Mucosa of stomach (tissue), 1 donor: ENCODE measurements at regions not wholly inside any gene's neighbourhood (a gene's known extent, or its start where the extent isn't known, plus 50 kb on each side); places are given as distances from the start of the nearest gene placed in this dataset.
"Not testable (repeated sequence)": the region's sequence is repeated elsewhere in the genome, so short reads cannot be mapped to it uniquely, and the experiment has no call there.

ENCODE experiments used
- H3K27me3 ChIP-seq: one replicate; pipeline ENCODE4 v1.7.0; 2013; ENCODE audit warnings: mild to moderate bottlenecking, low read length; ENCODE audit not compliant: control insufficient read depth, insufficient read depth
- H3K36me3 ChIP-seq: one replicate; pipeline ENCODE4 v1.7.0; 2013; ENCODE audit warnings: low read length; ENCODE audit not compliant: control insufficient read depth, insufficient read depth
- H3K4me1 ChIP-seq: one replicate; pipeline ENCODE4 v1.7.0; 2013; ENCODE audit warnings: mild to moderate bottlenecking, low read length; ENCODE audit not compliant: control insufficient read depth, insufficient read depth
- H3K4me3 ChIP-seq: one replicate; pipeline ENCODE4 v1.7.0; 2013; ENCODE audit warnings: low read length
- H3K9ac ChIP-seq: one replicate; pipeline ENCODE4 v1.7.0; 2013; ENCODE audit warnings: mild to moderate bottlenecking, low read length, moderate library complexity
- H3K9me3 ChIP-seq: one replicate; pipeline ENCODE4 v1.7.0; 2013; ENCODE audit warnings: mild to moderate bottlenecking, low read length, moderate library complexity; ENCODE audit not compliant: control insufficient read depth
- donor health status: Pancreatic carcinoma.

DNA sequence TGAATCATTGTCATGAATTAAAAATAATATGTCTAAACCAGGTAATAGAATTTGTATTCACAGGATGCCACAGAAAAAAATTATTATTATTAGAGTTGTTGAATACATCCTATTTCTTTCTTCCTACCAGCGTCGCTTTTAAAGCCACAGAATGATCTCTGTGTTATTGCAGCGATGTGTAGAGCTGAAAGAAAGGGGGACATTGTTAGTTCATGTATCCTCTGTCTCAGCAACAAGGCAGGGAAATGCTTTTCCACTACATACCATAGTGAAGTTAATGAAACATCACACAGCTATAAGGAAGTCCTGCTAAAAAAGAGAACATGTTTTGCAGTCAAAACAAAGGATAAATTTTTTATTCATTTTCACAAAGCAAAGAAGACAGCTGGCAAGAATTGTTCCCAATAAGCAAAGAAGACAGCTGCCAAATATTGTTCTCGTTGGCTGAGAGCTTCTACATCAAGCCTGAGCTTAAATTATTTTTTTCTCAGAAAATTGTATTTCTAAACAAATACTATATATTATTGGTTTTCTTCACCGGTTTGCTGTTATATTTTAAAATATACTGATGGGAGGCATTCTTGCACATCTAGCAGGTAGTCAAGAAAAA, 1234.4 kb downstream of the SUCLG1 start:
- H3K27me3 ChIP-seq: no peaks in the 10 kb centered on the region
- H3K4me1 ChIP-seq: no peaks in the 10 kb centered on the region
- no peak overlapping the region for H3K4me3 ChIP-seq
- H3K9ac ChIP-seq: no peak overlapping the region
- no peaks in the 10 kb centered on the region for H3K36me3 ChIP-seq
- no peaks in the 10 kb centered on the region for H3K9me3 ChIP-seq

DNA sequence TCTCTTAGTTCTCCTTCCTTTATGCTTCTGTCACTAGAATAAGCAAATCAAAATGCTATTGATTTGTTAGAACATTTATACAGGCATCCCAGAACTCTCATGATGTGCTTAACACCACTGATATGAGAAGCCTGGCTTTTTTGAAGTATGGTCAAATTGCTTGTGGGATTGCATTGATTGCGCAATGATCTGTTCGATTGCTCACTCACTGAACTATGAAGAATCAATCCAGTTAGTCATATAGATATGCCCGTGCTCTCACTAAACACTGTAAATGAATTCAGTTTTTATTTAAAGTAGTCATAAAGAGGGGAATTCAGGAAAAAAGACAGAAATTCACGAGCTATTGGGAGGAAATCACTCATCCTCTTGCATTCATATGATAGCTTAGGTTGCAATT, 1237.8 kb downstream of the SUCLG1 start:
- Histone ChIP-seq H3K4me3 (no peak overlapping the region), H3K4me1 (no peaks in the 10 kb centered on the region), H3K27me3 (no peaks in the 10 kb centered on the region), H3K9me3 (no peaks in the 10 kb centered on the region), H3K36me3 (no peaks in the 10 kb centered on the region), H3K9ac (no peak overlapping the region)

DNA sequence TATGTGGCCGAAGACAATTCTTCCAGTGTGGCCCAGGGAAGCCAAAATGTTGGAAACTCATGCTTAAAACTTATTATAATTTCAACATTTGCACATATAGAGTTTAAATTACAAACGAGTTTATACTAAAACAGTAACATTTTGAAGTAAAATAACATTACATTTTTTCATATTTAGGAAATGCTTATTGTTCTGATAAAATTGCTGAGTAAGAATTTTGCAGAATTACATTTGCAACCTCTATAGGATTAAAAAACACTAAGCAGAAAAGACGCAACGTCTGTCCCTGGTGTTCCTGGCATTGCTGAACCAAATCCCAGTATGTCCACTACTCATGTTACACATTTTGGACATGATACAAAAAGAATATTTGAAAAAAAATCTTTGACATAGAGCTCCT, 1241.2 kb downstream of the SUCLG1 start:
- Histone ChIP-seq H3K9me3 (no peaks in the 10 kb centered on the region), H3K36me3 (no peaks in the 10 kb centered on the region), H3K9ac (no peak overlapping the region), H3K4me1 (no peaks in the 10 kb centered on the region), H3K4me3 (no peak overlapping the region), H3K27me3 (no peaks in the 10 kb centered on the region)

DNA sequence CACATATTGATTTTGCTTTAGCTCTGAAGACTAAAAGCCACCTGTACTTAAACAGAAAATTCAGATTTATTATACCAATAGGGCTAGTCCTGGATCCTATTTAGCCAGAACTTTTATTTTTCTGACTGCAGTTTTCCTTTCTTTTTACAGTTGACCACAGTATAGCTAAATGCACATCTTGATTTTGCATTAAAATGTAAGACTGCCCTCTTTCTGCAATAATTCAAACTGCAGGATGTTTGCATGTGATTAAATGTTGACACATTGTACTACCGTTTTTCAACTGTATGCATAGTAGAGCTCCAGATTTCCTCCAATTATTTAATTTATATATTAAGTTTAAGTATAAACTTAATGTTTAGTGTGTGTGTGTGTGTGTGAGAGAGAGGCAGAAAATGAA, 1262.9 kb downstream of the SUCLG1 start:
- no peaks in the 10 kb centered on the region for H3K27me3 ChIP-seq
- H3K4me3 ChIP-seq: no peak overlapping the region
- no peaks in the 10 kb centered on the region for H3K9me3 ChIP-seq
- no peaks in the 10 kb centered on the region for H3K4me1 ChIP-seq
- H3K9ac ChIP-seq: no peak overlapping the region
- no peaks in the 10 kb centered on the region for H3K36me3 ChIP-seq

DNA sequence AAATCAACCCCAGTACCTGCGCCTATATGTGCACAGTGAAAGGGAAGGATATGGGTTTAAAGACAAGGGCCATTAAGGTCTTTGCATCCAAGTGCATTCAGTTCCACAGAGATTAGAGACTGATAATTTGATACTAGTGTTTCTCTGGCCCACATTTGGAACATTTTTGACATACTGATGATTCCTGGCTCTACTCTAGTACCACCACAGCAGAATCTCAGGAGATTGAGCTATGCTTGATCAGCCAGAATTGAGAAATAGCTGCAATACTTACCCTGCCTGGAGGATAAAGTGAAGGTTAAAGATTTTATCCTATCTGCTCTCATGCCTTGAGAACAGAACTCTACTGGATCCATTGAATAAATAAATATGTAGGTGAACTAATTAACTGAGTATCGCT, 1267.8 kb downstream of the SUCLG1 start:
- no peak overlapping the region for H3K4me3 ChIP-seq
- H3K4me1 ChIP-seq: no peaks in the 10 kb centered on the region
- no peaks in the 10 kb centered on the region for H3K27me3 ChIP-seq
- no peak overlapping the region for H3K9ac ChIP-seq
- no peaks in the 10 kb centered on the region for H3K9me3 ChIP-seq
- no peaks in the 10 kb centered on the region for H3K36me3 ChIP-seq

DNA sequence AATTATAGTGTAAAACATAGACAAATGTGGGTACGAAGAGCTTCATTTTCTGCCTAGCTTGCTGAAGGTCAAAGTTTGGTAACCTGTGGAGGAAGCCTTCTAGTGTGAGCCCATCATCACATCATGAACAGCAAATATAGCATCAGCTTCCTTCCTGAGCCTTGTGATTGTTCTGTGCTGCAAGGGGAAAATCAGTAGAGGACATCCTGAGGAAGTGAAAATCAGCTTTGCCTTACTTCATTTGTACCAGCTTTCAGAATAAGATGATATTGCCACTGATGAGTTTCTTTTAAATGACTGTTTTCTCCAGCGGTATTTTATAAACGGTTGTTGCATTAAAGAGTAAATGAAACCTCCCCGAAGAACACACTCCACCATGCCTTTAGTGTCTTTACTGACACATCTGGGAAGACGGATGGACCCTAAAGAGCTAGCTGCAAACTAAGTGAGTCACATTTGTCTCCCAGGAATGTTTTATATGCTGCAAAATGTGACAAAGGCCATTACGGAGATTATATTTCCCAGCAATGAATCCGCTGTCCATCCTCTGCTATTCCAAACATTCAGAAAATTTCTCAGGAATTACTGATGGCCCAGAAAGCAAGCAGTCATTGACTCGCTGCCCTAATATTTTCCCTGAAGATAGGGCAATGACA, 1272.8 kb downstream of the SUCLG1 start:
- no peaks in the 10 kb centered on the region for H3K4me1 ChIP-seq
- H3K4me3 ChIP-seq: no peak overlapping the region
- no peak overlapping the region for H3K9ac ChIP-seq
- H3K9me3 ChIP-seq: no peaks in the 10 kb centered on the region
- no peaks in the 10 kb centered on the region for H3K27me3 ChIP-seq
- H3K36me3 ChIP-seq: no peaks in the 10 kb centered on the region

DNA sequence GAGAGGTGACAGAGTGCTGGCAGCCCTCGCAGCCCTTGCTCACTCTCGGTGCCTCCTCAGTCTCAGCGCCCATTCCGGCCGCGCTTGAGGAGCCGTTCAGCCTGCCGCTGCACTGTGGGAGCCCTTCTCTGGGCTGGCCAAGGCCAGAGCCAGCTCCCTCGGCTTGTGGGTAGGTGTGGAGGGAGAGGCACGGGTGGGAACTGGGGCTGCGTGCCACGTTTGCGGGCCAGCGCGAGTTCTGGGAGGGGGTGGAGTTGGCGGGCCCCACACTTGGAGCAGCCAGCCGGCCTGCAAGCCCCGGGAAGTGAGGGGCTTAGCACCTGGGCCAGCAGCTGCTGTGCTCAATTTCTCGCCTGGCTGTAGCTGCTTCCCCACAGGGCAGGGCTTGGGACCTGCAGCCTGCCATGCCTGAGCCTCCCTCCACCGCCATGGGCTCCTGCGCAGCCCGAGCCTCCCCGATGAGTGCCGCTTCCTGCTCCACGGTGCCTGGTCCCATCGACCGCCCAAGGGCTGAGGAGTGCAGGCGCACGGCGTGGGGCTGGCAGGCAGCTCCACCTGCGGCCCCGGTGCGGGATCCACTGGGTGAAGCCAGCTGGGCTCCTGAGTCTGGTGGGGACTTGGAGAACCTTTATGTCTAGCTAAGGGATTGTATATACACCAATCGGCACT, 1278.1 kb downstream of the SUCLG1 start:
- H3K4me1 ChIP-seq, H3K9me3 ChIP-seq, H3K9ac ChIP-seq, H3K27me3 ChIP-seq, H3K36me3 ChIP-seq, H3K4me3 ChIP-seq: not testable (repeated sequence)

DNA sequence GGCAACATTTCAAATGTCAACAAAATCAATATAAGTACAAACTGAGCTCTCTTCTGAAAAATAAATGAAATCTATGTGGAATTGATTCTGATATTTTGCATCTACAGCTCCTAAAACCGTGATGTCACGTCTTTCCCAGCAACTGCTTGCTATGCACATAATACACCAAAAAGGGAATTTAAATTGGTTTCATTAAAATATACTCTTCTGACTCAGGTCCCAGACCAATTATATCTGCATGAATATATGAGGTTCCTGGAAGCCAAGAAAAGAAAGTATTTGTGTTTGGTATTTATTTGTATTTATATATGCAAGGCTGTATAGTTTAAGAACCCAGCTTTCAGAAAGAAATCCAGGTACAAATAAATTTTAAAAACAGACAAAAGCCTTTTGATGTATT, 1282.5 kb downstream of the SUCLG1 start:
- H3K4me3 ChIP-seq: no peak overlapping the region
- no peaks in the 10 kb centered on the region for H3K4me1 ChIP-seq
- no peaks in the 10 kb centered on the region for H3K36me3 ChIP-seq
- H3K27me3 ChIP-seq: no peaks in the 10 kb centered on the region
- no peak overlapping the region for H3K9ac ChIP-seq
- H3K9me3 ChIP-seq: no peaks in the 10 kb centered on the region

DNA sequence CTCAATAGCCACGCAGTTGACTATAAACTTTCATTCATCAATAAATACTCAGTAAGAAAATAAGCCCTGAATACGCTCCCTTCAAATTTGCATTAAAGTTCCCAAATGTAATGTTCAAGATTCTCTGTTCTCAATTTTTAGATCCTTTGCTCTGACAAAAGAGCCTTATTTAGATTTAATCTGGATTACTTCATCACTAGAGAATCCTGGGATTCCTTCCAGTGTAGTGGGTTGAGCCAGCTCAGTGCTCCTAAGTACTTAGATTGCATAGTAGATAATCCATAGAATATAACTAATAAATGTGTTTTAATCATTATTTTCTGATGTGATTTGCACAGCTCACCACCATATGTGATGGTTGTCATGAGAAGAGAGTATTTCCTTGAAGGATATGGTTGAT, 1286.2 kb downstream of the SUCLG1 start:
- Histone ChIP-seq H3K36me3 (no peaks in the 10 kb centered on the region), H3K9ac (no peak overlapping the region), H3K27me3 (no peaks in the 10 kb centered on the region), H3K4me1 (no peaks in the 10 kb centered on the region), H3K9me3 (no peaks in the 10 kb centered on the region), H3K4me3 (no peak overlapping the region)

DNA sequence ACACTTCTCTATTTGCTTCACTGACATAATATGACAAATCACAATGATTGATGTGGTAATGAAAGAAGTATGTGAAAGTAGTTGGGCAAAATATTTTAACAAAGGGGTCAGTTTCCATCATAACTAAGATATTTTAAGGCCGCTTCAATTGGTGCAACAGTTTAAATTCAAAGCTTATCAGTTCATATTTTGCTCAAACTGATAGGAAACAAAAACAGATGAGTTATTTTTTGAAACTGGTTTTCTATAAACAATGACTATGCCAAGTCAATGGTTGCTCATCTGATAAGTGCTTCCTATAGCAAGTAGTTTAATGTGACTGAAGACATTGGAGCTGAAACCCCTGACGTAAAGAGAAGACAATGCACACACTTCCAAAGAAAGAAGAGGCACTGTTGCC, 1290.7 kb downstream of the SUCLG1 start:
- no peak overlapping the region for H3K4me3 ChIP-seq
- H3K9me3 ChIP-seq: no peaks in the 10 kb centered on the region
- no peaks in the 10 kb centered on the region for H3K36me3 ChIP-seq
- H3K9ac ChIP-seq: no peak overlapping the region
- H3K4me1 ChIP-seq: no peaks in the 10 kb centered on the region
- no peaks in the 10 kb centered on the region for H3K27me3 ChIP-seq

DNA sequence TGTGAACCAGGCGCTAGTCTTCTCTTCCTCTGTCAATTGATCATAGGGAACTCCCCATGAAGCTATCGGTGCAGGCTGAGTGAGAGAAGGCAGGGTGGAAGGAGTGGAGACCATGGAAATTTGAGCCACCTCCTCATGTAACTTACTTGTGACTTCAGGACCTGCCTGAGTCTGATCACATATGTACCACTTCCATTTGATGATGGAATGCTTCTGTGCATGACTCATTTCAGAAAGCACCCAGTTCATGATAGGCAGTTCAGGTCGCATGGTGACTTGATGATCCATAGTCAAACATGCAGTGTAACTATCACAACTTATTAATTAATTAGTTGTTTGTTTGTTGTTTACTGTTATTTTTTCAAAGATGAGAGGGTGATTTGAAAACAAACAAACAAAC, 1296.7 kb downstream of the SUCLG1 start:
- no peak overlapping the region for H3K4me3 ChIP-seq
- H3K4me1 ChIP-seq: no peaks in the 10 kb centered on the region
- H3K27me3 ChIP-seq: no peaks in the 10 kb centered on the region
- no peaks in the 10 kb centered on the region for H3K9me3 ChIP-seq
- no peaks in the 10 kb centered on the region for H3K36me3 ChIP-seq
- no peak overlapping the region for H3K9ac ChIP-seq

DNA sequence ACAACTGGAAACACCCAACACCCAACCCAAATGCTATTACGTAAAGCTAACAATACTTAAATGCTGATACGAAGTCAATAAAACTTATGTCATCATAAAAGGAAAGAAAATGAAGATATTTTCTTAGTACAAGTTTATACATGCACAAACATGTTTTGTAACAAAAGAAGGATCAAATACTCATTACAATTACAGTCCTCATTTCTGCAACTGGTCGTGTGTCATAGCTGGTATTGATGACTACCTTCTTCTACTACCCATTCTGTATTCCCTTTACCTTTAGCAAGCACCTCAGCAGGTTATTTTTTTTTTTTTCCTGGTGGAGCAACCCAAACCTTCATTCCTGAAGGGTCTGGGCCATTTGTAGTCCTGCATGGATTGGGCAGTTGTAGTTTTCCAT, 1298.5 kb downstream of the SUCLG1 start:
- H3K9me3 ChIP-seq: no peaks in the 10 kb centered on the region
- no peaks in the 10 kb centered on the region for H3K27me3 ChIP-seq
- no peaks in the 10 kb centered on the region for H3K4me1 ChIP-seq
- H3K9ac ChIP-seq: no peak overlapping the region
- no peak overlapping the region for H3K4me3 ChIP-seq
- H3K36me3 ChIP-seq: no peaks in the 10 kb centered on the region
